ENCODE measurements at regions not wholly inside any gene's neighbourhood (a gene's known extent, or its start where the extent isn't known, plus 50 kb on each side); places are given as distances from the start of the nearest gene placed in this dataset.
A peak's percentile ranks its signal among the peaks of the same experiment; 100 is the strongest.

GRCh38 chr3:16085884-16086608 is 88.4 kb upstream of the GALNT15 start:
- Histone ChIP-seq H3K4ac (ENCODE audit: low read depth, low read length) (peak overlapping the region; percentile 81), H3K9ac (ENCODE audit: low read depth, low read length) (no peak overlapping the region), H3K4me3 (ENCODE audit: insufficient read depth, low read depth, low read length) (no peak overlapping the region), H3K27me3 (ENCODE audit: control insufficient read depth, insufficient read depth, low read length) (no peaks in the 10 kb centered on the region), H3K23ac (ENCODE audit: low read depth, low read length) (0 out of 2 replicates have a peak overlapping the region, but pooled peaks have one; percentile 11), H3K36me3 (ENCODE audit: control insufficient read depth, insufficient read depth, low read length) (no peaks in the 10 kb centered on the region), H2BK120ac (ENCODE audit: low read depth, low read length) (peak overlapping the region; percentile 85), H2BK20ac (ENCODE audit: low read depth, low read length) (peak overlapping the region; percentile 80), H3K27ac (ENCODE audit: insufficient read depth, low read length) (no peak overlapping the region), H2BK15ac (ENCODE audit: low read depth, low read length) (peak overlapping the region; percentile 69; the same call in 2 of the 3 replicates), H4K8ac (ENCODE audit: low read depth in 2 of 2, low read length in 2 of 2) (peak overlapping the region in 1 of 2 experiments; percentile 81; a peak in 3 of 4 replicates), H3K9me3 (ENCODE audit: control insufficient read depth, insufficient read depth, low read length) (peaks cover 6% of the 10 kb centered on the region; the same call in 1 of the 2 replicates), H2AFZ (replicated peaks; ENCODE audit: low read length, poor library complexity) (peak overlapping the region; percentile 1), H4K5ac (ENCODE audit: low read depth, low read length) (peak overlapping the region; percentile 37), H3K4me2 (ENCODE audit: low read depth, low read length) (no peak overlapping the region), H4K91ac (ENCODE audit: insufficient read depth, low read depth, low read length) (peak overlapping the region; percentile 42), H3K56ac (ENCODE audit: extremely low read depth, insufficient read depth, low read length) (no peak overlapping the region), H3K9me1 (ENCODE audit: insufficient read depth, low read length) (peaks cover 14% of the 10 kb centered on the region), H2AK5ac (ENCODE audit: low read depth, low read length) (peak overlapping the region; percentile 67), H3K14ac (replicated peaks; ENCODE audit: low read depth, low read length) (peak overlapping the region; percentile 51), H3K79me1 (ENCODE audit: low read depth in 1 of 2, low read length in 2 of 2) (peaks cover 0 to 4% of the 10 kb centered on the region in 2 experiments; a peak in 1 of 4 replicates), H3K4me1 (ENCODE audit: control insufficient read depth, insufficient read depth, low read length) (peaks cover 24% of the 10 kb centered on the region), H2BK5ac (ENCODE audit: low read depth, low read length, poor library complexity, severe bottlenecking) (peak overlapping the region; percentile 51), H2AK9ac (replicated peaks; ENCODE audit: low read depth, low read length, poor library complexity) (peak overlapping the region; percentile 35), H4K20me1 (ENCODE audit: insufficient read depth, low read length) (no peaks in the 10 kb centered on the region), H3K18ac (ENCODE audit: low read depth, low read length) (peak overlapping the region; percentile 52)
- in situ Hi-C loops (cut with MboI; ENCODE audit: low sequenced_read_pairs), result no loop called here
- no peak for ATAC-seq (ENCODE audit: low read depth)
- WGBS, 2 experiments (ENCODE audit: extremely low coverage in 2 of 2, insufficient read length in 1 of 2), result no CpG with 5 or more reads among the region's 13 CpGs
- intact Hi-C loops (cut with micrococcal nuclease), result no loop called here
- DNase-seq, result no peak
- ChIA-PET POLR2A (ENCODE audit: unreplicated experiment) (interaction anchor here (0.9 kb wide), 1 partner anchor 26 kb away, joined by 5 read pairs; no protein-coding TSS in a partner anchor), CTCF (interaction anchor here (0.7 kb wide), 2 partner anchors 13 to 40 kb away, joined by 3 read pairs; no protein-coding TSS in a partner anchor)
- no TSS peak for BruUV-seq (replicated peaks)
- TF ChIP-seq CEBPB (IDR thresholded peaks at IDR 0.05; ENCODE audit: low read depth, low read length) (no peak), RCOR1 (IDR thresholded peaks at IDR 0.05; ENCODE audit: insufficient replicate concordance, low read length) (no peak), CTCF (conservative IDR thresholded peaks at IDR 0.05; ENCODE audit: low read depth, low read length) (no peak), RAD21 (IDR thresholded peaks at IDR 0.05; ENCODE audit: low read length) (no peak), FOS (IDR thresholded peaks at IDR 0.05; ENCODE audit: low read depth, low read length) (no peak), CHD1 (IDR thresholded peaks at IDR 0.05; ENCODE audit: low read depth, low read length) (no peak), POLR2A (IDR thresholded peaks at IDR 0.05; ENCODE audit: low read depth, low read length) (no peak)
- TF ChIP-seq, protein P1, sequence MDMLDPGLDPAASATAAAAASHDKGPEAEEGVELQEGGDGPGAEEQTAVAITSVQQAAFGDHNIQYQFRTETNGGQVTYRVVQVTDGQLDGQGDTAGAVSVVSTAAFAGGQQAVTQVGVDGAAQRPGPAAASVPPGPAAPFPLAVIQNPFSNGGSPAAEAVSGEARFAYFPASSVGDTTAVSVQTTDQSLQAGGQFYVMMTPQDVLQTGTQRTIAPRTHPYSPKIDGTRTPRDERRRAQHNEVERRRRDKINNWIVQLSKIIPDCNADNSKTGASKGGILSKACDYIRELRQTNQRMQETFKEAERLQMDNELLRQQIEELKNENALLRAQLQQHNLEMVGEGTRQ (IDR thresholded peaks at IDR 0.05; ENCODE audit: low read depth, low read length), result no peak
- dilution Hi-C loops (cut with HindIII; ENCODE audit: low sequenced_read_pairs, unreplicated experiment), result no loop called here

Data from IMR-90 (cell line).